Erythroblast (primary cell): ENCODE measurements at regions not wholly inside any gene's neighbourhood (a gene's known extent, or its start where the extent isn't known, plus 50 kb on each side); places are given as distances from the start of the nearest gene placed in this dataset.

ENCODE experiments used
- GATA1 ChIP-seq: IDR thresholded peaks from 2 replicates; pipeline ENCODE4 v1.6.1; 2011; ENCODE audit warnings: low read depth, mild to moderate bottlenecking, control low read depth, low read length, moderate library complexity
- POLR2A ChIP-seq: IDR thresholded peaks from 2 replicates; pipeline ENCODE4 v1.6.1; 2011; ENCODE audit warnings: mild to moderate bottlenecking, low read length

- no peak for TF ChIP-seq POLR2A
- TF ChIP-seq GATA1: no peak
Measured at GRCh38 chr10:33596422-33596821, 262.0 kb upstream of the NRP1 start.
